IMR-90 (cell line): ENCODE measurements at regions not wholly inside any gene's neighbourhood (a gene's known extent, or its start where the extent isn't known, plus 50 kb on each side); places are given as distances from the start of the nearest gene placed in this dataset.

ENCODE experiments used
- ATAC-seq: fragments of 200-7000 bp; cut with Tn5 transposase; 2 replicates; pipeline ENCODE4 v1.9.1; 2020; ENCODE audit warnings: low read depth, mild to moderate bottlenecking, moderate library complexity
- BruUV-seq: library from RNA; stranded (reverse); fragments of 400-500 nt; replicated peaks from 2 replicates; lab custom pipeline; 2021; lab: Mats Ljungman, UMichigan
- CTCF ChIA-PET: fragments of 300-600 bp; formaldehyde crosslinking; extraction: SDS; loops from one replicate; lab custom pipeline; 2021; ENCODE audit warnings: antibody characterized with exemption; lab: Yijun Ruan, JAX
- POLR2A ChIA-PET: fragments of 300-600 bp; sonication (Branson Sonifier 250); formaldehyde crosslinking; loops from one replicate; lab custom pipeline; 2022; ENCODE audit warnings: antibody characterized with exemption; ENCODE audit not compliant: unreplicated experiment; lab: Charles Lee
- DNase-seq: peaks from one replicate; pipeline ENCODE4 v3.0.0; 2013
- H2AFZ ChIP-seq: replicated peaks from 2 replicates; pipeline ENCODE3; 2013; ENCODE audit warnings: low read length, mild to moderate bottlenecking; ENCODE audit not compliant: poor library complexity
- H2AK5ac ChIP-seq: 2 replicates; pipeline ENCODE4 v1.6.1; 2013; ENCODE audit warnings: low read depth, low read length, inconsistent platforms
- H2AK9ac ChIP-seq: replicated peaks from 2 replicates; pipeline ENCODE3; 2013; ENCODE audit warnings: mild to moderate bottlenecking, low read depth, low read length, moderate library complexity; ENCODE audit not compliant: poor library complexity
- H2BK120ac ChIP-seq: 2 replicates; pipeline ENCODE4 v1.6.1; 2013; ENCODE audit warnings: low read depth, low read length, inconsistent platforms
- H2BK15ac ChIP-seq: 3 replicates; pipeline ENCODE4 v1.6.1; 2013; ENCODE audit warnings: low read depth, low read length, inconsistent platforms
- H2BK20ac ChIP-seq: 2 replicates; pipeline ENCODE4 v1.6.1; 2013; ENCODE audit warnings: low read depth, mild to moderate bottlenecking, inconsistent platforms, low read length, moderate library complexity
- H2BK5ac ChIP-seq: 2 replicates; pipeline ENCODE4 v1.6.1; 2013; ENCODE audit warnings: mild to moderate bottlenecking, low read depth, low read length, inconsistent platforms; ENCODE audit not compliant: poor library complexity, severe bottlenecking
- H3K14ac ChIP-seq: replicated peaks from 2 replicates; pipeline ENCODE4 v1.6.1; 2013; ENCODE audit warnings: low read depth, low read length, inconsistent platforms
- H3K18ac ChIP-seq: 2 replicates; pipeline ENCODE4 v1.6.1; 2013; ENCODE audit warnings: low read depth, low read length, control low read depth
- H3K23ac ChIP-seq: 2 replicates; pipeline ENCODE4 v1.6.1; 2013; ENCODE audit warnings: low read depth, low read length, inconsistent platforms
- H3K27ac ChIP-seq: 2 replicates; pipeline ENCODE4 v1.5.1; 2013; ENCODE audit warnings: mild to moderate bottlenecking, control low read depth, low read length; ENCODE audit not compliant: insufficient read depth
- H3K27me3 ChIP-seq: 2 replicates; pipeline ENCODE4 v1.6.1; 2013; ENCODE audit warnings: low read length; ENCODE audit not compliant: control insufficient read depth, insufficient read depth
- H3K36me3 ChIP-seq: 2 replicates; pipeline ENCODE4 v1.6.1; 2013; ENCODE audit warnings: low read length, mixed read lengths; ENCODE audit not compliant: control insufficient read depth, insufficient read depth
- H3K4ac ChIP-seq: 2 replicates; pipeline ENCODE4 v1.6.1; 2013; ENCODE audit warnings: low read depth, low read length, inconsistent platforms
- H3K4me1 ChIP-seq: 2 replicates; pipeline ENCODE4 v1.6.1; 2013; ENCODE audit warnings: low read length, mixed read lengths; ENCODE audit not compliant: control insufficient read depth, insufficient read depth
- H3K4me2 ChIP-seq: 2 replicates; pipeline ENCODE4 v1.6.1; 2013; ENCODE audit warnings: low read depth, mild to moderate bottlenecking, control low read depth, low read length, moderate library complexity
- H3K4me3 ChIP-seq: 2 replicates; pipeline ENCODE4 v1.5.1; 2013; ENCODE audit warnings: low read depth, mild to moderate bottlenecking, control low read depth, low read length, moderate library complexity; ENCODE audit not compliant: insufficient read depth
- H3K56ac ChIP-seq: 2 replicates; pipeline ENCODE4 v1.6.1; 2013; ENCODE audit warnings: low read length, inconsistent platforms; ENCODE audit not compliant: insufficient read depth; ENCODE audit errors: extremely low read depth
- H3K79me1 ChIP-seq, 2 experiments: 2 replicates each; pipeline ENCODE4 v1.6.1; 2013; ENCODE audit warnings: low read length in 2 of 2, inconsistent platforms in 1 of 2, low read depth in 1 of 2
- H3K9ac ChIP-seq: 2 replicates; pipeline ENCODE4 v1.6.1; 2013; ENCODE audit warnings: low read depth, low read length, control low read depth
- H3K9me1 ChIP-seq: 2 replicates; pipeline ENCODE4 v1.6.1; 2013; ENCODE audit warnings: low read length, inconsistent platforms; ENCODE audit not compliant: insufficient read depth
- H3K9me3 ChIP-seq: 2 replicates; pipeline ENCODE4 v1.6.1; 2013; ENCODE audit warnings: low read length; ENCODE audit not compliant: control insufficient read depth, insufficient read depth
- H4K20me1 ChIP-seq: 2 replicates; pipeline ENCODE4 v1.6.1; 2013; ENCODE audit warnings: low read length, inconsistent platforms; ENCODE audit not compliant: insufficient read depth
- H4K5ac ChIP-seq: 2 replicates; pipeline ENCODE4 v1.6.1; 2013; ENCODE audit warnings: mild to moderate bottlenecking, low read depth, low read length, control low read depth
- H4K8ac ChIP-seq, 2 experiments: 2 replicates each; pipeline ENCODE4 v1.6.1; 2013; ENCODE audit warnings: low read depth in 2 of 2, low read length in 2 of 2, control low read depth in 1 of 2, inconsistent platforms in 1 of 2
- H4K91ac ChIP-seq: 2 replicates; pipeline ENCODE4 v1.6.1; 2013; ENCODE audit warnings: low read depth, low read length, inconsistent platforms; ENCODE audit not compliant: insufficient read depth
- BHLHE40 ChIP-seq: fragments of 150-350 bp; IDR thresholded peaks from 2 replicates; pipeline ENCODE4 v1.6.1; 2016; ENCODE audit warnings: mild to moderate bottlenecking, low read depth, low read length
- FOS ChIP-seq: fragments of 150-350 bp; IDR thresholded peaks from 2 replicates; pipeline ENCODE4 v1.6.1; 2016; ENCODE audit warnings: low read depth, low read length
- MAFK ChIP-seq: IDR thresholded peaks from 2 replicates; pipeline ENCODE4 v1.6.1; 2012; ENCODE audit warnings: low read depth, low read length, improper control_type of control experiment
- MAZ ChIP-seq: IDR thresholded peaks from 2 replicates; pipeline ENCODE4 v1.6.1; 2012; ENCODE audit warnings: low read depth, mild to moderate bottlenecking, low read length, improper control_type of control experiment, moderate library complexity, borderline replicate concordance
- MXI1 ChIP-seq: IDR thresholded peaks from 2 replicates; pipeline ENCODE4 v1.6.1; 2012; ENCODE audit warnings: low read depth, mild to moderate bottlenecking, low read length, moderate library complexity, borderline replicate concordance
- RFX5 ChIP-seq: IDR thresholded peaks from 2 replicates; pipeline ENCODE4 v1.8.0; 2012; ENCODE audit warnings: low read depth, mild to moderate bottlenecking, low read length, moderate library complexity
- SMC3 ChIP-seq: fragments of 150-350 bp; IDR thresholded peaks from 2 replicates; pipeline ENCODE4 v1.6.1; 2016; ENCODE audit warnings: low read depth, mild to moderate bottlenecking, antibody characterized with exemption, low read length, moderate library complexity
- USF2 ChIP-seq: fragments of 150-350 bp; IDR thresholded peaks from 2 replicates; pipeline ENCODE4 v1.6.1; 2017; ENCODE audit warnings: mild to moderate bottlenecking, antibody characterized with exemption, low read length, low read depth
- WGBS, 2 experiments: methylation state at CpG; one replicate each; pipeline versions ENCODE4 v1.1.5 to v1.1.7; 2013; ENCODE audit warnings: missing lambda C conversion rate in 2 of 2; ENCODE audit not compliant: insufficient read length in 1 of 2; ENCODE audit errors: extremely low coverage in 2 of 2; 5-methylcytosine and 5-hydroxymethylcytosine counted together
- dilution Hi-C: fragments of 300-500 bp; cut with HindIII; formaldehyde crosslinking; loops from one replicate; pipeline ENCODE4 v1.14.3; 2018; ENCODE audit warnings: low sequenced_read_pairs; ENCODE audit not compliant: unreplicated experiment
- in situ Hi-C: fragments of 300-500 bp; cut with MboI; formaldehyde crosslinking; loops from 3 replicates; pipeline ENCODE4 v1.14.3; 2019; ENCODE audit warnings: low sequenced_read_pairs, inconsistent platforms, mixed read lengths
- intact Hi-C: fragments of 100-400 bp; cut with micrococcal nuclease; formaldehyde crosslinking; loops from 2 replicates; pipeline ENCODE4 v1.10.0; 2022

DNA sequence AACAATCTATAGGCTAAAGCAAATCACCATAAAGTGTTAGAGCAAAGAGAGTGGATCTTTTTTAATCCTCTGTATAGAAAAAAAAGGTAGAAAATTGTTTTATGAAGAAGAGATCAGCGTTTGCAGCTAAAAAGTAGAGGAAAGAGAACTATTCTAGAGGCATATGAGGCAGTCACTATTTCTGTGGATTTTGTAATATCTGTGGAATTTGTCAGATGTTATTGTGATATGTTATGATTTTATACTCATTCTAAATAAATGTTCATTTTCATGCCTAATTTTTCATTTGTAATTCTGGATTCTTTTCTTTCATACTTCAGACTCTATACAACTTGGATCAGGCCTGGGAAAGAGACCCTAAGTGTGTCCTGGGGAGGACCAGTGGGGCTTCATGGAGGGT is 295.0 kb upstream of the LYZL1 start:
- Histone ChIP-seq H2AK9ac (no peak overlapping the region), H3K4me3 (no peak overlapping the region), H4K8ac (0 out of 4 replicates have a peak overlapping the region, but pooled peaks of 1 of the 2 experiments have one; percentile 5), H3K27ac (no peak overlapping the region), H4K5ac (no peak overlapping the region), H4K91ac (peak overlapping the region; percentile 40; the same call in 1 of the 2 replicates), H3K14ac (no peak overlapping the region), H3K18ac (no peak overlapping the region), H4K20me1 (no peaks in the 10 kb centered on the region), H3K56ac (no peak overlapping the region), H3K4ac (no peak overlapping the region), H3K9me1 (peaks cover 4% of the 10 kb centered on the region), H2BK120ac (peak overlapping the region; percentile 27; the same call in 1 of the 2 replicates), H3K4me1 (peaks cover 8% of the 10 kb centered on the region), H2AK5ac (no peak overlapping the region), H3K23ac (no peak overlapping the region), H3K9ac (no peak overlapping the region), H2BK5ac (no peak overlapping the region), H3K4me2 (no peak overlapping the region), H2AFZ (no peak overlapping the region), H3K27me3 (no peaks in the 10 kb centered on the region), H3K79me1 (no peaks in the 10 kb centered on the region), H3K36me3 (no peaks in the 10 kb centered on the region), H2BK15ac (no peak overlapping the region), H2BK20ac (peak overlapping the region; percentile 40; the same call in 1 of the 2 replicates), H3K9me3 (no peaks in the 10 kb centered on the region)
- DNase-seq (peak; percentile 24), ATAC-seq (no peak)
- dilution Hi-C loops (no loop called here), intact Hi-C loops (loop anchor here (2.0 to 5.0 kb wide), 4 partner anchors 71 to 308 kb away; no protein-coding TSS in a partner anchor), in situ Hi-C loops (loop anchor here (10.0 kb wide), 1 partner anchor 311 kb away; no protein-coding TSS in a partner anchor)
- TF ChIP-seq RFX5 (no peak), MXI1 (no peak), USF2 (no peak), MAZ (no peak), BHLHE40 (no peak), MAFK (no peak), SMC3 (no peak), FOS (no peak)
- BruUV-seq, result no TSS peak
- WGBS, 2 experiments, result no CpG with 5 or more reads among the region's 1 CpG
- ChIA-PET POLR2A (no interaction called here), CTCF (no interaction called here)
